ENCODE measurements at regions not wholly inside any gene's neighbourhood (a gene's known extent, or its start where the extent isn't known, plus 50 kb on each side); places are given as distances from the start of the nearest gene placed in this dataset.

DNA sequence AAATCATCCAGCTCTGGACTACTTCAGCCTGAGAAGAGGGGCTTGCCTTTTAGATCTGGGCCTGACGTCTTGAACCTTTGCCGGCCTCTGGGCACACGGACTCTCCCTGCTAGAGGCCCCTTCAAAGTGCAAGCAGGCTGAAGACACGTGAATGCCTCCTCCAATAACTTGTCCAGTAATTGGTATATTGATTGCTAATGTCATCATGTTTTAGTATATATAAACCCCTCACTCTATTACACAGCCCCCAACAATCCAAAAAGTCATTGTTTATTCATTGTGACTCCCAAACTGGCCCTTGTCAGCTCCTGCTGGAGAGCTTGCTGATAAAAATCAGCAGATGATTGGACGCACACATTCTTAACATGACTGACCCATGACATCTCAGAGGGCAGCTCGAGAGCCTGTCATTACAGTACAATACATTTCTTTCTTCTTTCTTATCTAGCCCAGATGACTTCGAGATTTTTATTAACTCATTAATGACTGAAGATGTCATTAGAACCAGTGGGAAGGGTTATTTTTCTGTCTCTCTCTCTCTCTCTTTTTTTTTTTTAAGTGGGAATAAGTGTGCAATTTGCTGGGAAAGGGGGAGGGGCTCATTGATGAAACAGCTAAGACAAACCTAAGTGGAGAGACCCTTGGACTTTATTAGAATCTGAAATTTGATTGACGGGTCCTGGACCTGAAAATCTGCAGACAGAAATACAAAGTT is 65.5 kb upstream of the NR2F2 start:
- DNase-seq (ENCODE audit: low spot score): no peak

- no peak for DNase-seq (ENCODE audit: low spot score)
These were observed 64.0 kb upstream of the NR2F2 start for GRCh38 chr15:96266456-96266855.

GRCh38 chr15:96267463-96267862 is 63.0 kb upstream of the NR2F2 start:
- no peak for DNase-seq (ENCODE audit: low spot score)

GRCh38 chr15:96268442-96269204 is 61.9 kb upstream of the NR2F2 start:
- no peak for DNase-seq (ENCODE audit: low spot score)

GRCh38 chr15:96270581-96271172 is 59.8 kb upstream of the NR2F2 start:
- no peak for DNase-seq (ENCODE audit: low spot score)

DNA sequence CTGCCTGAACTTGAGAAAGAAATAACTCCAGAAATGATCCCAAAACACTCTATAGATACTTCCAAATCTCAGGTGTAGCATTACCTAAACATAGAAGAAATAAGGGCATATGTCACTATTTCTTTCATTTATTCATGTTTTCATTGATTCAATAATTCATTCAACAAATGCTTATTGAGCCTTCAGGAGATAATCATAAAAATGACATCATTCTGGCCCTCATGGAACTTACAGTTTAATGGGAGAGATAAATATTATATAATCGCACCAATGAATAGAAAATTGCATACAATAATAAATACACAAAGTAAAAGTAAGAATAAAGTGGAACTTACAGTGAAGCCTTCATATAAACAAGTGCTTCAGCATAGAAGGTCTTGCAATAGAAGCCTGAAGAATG is 58.1 kb upstream of the NR2F2 start:
- no peak for DNase-seq (ENCODE audit: low spot score)

GRCh38 chr15:96273317-96274086 is 57.0 kb upstream of the NR2F2 start:
- DNase-seq (ENCODE audit: low spot score): no peak

DNA sequence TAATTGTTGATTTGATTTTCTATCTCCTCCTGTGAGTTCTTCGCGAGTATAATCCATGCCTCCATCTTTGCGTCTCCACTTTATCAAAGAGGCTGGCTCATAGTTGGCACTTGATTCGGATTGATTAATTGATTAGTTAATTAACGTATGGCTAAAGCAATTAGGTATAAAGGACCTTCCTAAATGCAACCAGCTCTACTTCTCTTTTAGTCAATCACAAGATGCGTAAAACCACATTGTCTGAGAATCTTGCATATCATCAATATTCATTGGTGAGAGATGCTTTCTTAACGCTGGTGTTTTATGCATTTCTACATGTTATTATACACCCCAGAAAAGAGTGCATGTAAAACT is 56.4 kb upstream of the NR2F2 start:
- no peak for DNase-seq (ENCODE audit: low spot score)

- no peak for DNase-seq (ENCODE audit: low spot score)
These were observed 55.8 kb upstream of the NR2F2 start for GRCh38 chr15:96274698-96275097.

DNA sequence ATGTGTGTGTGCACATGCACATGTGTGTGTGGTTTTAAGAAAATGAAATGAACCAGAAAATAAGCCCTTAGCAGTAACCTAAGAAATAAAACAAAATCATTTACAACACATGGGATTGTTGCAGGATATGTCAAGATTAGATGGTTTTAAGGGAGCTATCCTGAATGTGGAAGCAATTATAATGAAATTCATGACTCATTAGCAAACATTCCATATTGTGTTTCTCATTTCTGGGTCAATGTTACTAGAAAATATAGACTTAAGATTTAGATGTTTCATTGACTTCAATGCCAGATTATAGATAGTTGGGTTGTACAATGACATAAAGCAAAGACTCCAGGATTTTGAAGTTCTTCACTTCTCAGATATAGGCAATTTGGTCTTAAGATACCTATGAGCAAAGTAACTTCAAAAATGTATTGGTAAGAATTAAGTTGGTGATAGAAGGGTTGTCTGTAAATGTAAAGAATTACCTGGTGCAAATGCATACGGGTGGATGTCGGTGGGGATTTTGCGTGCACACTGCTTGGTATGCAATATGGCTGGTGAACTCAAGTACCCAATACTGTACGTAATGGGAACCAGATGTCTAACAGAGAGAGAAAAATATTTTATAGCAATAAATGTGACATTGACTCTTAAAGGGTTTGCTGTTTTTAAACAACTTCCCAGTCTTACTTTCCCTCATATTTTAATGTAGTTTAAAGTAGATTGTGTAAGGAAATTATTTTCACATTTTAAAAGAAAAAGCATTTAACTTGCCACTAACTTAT is 53.9 kb upstream of the NR2F2 start:
- DNase-seq (ENCODE audit: low spot score): no peak

Measured in pons (tissue), 1 donor.